GM18519 (cell line): ENCODE measurements at regions not wholly inside any gene's neighbourhood (a gene's known extent, or its start where the extent isn't known, plus 50 kb on each side); places are given as distances from the start of the nearest gene placed in this dataset.

ENCODE experiments used
- ATAC-seq: cut with Tn5 transposase; IDR thresholded peaks from one replicate; pipeline ENCODE4 v1.9.1; 2021; ENCODE audit warnings: mild to moderate bottlenecking, moderate library complexity; ENCODE audit not compliant: unreplicated experiment, low FRiP score

- ATAC-seq: no peak
These were observed 67.5 kb upstream of the SLC6A6 start for GRCh38 chr3:14334936-14335335.

DNA sequence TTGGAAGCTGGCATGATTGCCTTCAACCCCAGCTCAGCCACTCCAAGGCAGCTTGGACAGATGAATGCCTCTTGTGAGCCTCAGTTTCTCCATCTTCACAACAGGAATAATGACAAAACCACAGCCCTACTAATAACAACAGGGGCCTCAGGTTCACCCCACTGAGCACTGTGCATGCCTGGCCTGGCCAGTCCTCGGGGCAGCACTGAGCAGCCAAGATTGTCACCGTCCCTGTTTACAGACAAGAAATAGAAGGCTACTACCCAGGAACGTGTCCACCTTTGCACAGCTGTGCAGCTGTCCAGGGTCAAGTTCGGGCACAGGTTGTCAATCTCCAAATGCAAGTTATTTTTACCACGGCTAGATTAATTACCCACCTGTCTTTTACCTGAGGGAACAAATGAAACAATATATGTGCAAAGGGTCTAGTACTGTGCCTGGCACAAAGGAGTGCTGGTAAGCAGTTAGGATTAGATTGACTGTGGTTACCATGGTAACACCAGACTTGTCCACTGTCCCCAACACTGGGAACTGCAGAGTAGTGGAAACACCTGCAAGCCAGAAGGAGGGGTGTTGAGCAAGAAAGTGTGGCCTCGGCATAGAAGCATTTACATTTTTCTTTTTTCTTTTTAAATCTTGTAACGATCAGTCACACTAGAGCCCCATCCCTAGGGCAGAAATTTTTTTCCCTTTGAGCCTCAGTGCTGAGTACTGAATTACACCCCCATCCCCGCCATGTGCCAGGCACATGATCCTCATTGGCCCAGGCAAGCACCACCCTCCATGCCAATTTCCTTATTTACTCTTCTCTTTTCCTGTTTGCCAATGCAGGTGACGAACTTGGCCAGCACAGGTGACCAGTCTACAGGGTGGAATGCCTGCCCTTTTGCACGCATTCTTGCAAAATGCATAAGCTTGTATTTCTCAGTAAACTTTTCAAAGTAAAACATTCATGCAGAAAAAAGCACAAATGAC is 66.3 kb upstream of the SLC6A6 start:
- ATAC-seq: no peak

GRCh38 chr3:14336749-14337598 is 65.4 kb upstream of the SLC6A6 start:
- no peak for ATAC-seq

DNA sequence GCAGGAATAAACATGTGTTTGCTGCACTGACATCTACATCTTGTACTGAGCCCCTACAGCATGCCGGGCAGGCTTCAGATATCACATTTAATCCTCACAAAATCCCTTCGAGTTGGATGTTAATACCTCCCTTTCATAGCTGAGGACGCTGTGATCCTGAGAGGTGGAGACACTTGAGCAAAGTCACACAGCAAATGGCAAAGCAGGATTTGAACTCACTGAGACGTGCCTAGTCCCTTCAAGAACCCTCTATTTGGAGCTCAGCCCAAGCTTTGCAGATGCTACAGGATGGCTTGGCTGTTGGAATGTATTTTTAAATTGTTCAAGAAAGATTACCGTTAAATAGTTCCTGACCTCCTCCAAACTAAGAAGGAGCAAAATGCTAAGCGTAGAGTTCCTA is 64.6 kb upstream of the SLC6A6 start:
- no peak for ATAC-seq

DNA sequence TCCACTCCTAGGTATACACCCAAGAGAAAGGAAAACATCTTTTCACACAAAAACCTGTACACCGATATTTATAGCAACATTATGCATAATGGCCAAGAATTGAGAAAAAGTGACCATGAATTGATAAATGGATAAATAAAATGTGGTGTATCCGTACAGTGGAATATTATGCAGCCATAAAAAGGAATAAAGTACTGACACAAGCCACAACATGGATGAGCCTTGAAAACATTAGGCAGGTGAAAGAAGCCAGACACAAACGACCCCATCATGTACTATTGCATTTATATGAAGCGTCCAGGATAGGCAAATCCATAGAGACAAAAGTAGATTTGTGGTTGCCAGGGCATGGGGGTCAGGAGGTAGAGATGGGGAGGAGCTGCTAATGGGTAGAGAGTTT is 64.2 kb upstream of the SLC6A6 start:
- no peak for ATAC-seq

DNA sequence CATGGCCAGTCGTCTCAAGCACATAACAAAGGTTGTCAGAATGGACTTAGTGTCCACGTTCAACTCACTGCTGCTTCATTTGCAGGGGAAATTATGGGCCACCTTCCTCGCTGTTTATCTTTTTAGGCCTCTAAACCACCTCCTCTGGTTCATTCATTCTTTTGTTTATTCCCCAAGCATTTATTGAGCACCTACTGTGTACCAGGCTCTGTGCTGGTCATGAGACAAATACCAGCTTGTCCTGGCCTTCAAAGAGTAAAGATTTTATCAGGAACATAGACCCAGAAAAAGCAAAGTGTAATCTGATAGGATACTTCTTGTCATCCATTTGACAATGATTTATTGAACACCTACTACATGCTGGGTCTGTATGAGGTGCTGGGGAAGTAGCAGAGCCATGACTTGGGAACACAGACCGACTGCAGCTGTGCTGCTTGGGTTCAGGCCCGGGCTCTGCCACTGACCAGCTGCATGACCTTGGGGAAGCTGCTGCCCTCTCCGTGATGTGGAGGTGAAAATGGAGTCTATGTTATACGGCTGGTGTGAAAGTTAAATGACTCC is 63.4 kb upstream of the SLC6A6 start:
- no peak for ATAC-seq

GRCh38 chr3:14340960-14341708 is 61.3 kb upstream of the SLC6A6 start:
- no peak for ATAC-seq

- ATAC-seq: no peak
These were observed 58.9 kb upstream of the SLC6A6 start for GRCh38 chr3:14343338-14344112.

- no peak for ATAC-seq
These were observed 58.1 kb upstream of the SLC6A6 start for GRCh38 chr3:14344351-14344750.

DNA sequence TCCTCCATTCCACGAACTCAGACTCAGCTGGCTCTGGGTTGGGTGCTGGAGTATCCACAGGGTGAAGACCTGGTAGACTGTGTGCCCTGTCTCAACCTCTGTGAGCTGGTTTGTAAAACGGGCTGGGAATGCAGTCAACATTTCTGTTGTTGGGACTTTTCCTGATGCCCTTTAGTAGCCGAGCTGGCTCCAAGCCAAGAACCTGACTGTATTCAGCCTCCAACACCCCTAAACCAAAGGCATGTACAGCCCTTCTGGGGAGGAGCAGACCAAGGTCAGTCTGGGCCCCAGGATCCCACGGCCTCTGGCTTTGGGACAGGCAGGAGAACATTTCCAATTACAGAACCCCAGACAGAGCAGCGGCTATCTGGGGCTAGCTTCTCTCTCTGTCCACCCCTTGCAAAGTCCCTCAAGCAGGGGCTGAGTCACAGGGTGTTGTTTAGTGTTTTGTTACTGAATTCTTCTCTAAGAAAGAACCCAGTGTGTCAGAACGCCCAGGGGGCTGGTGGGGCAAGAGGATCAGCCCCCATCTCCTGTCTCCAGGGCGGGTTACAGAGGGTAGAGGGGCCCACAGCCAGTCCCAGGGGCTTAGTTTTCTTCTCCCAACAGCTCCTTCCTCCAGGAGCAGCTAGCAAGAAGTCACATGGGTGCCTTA is 56.8 kb upstream of the SLC6A6 start:
- no peak for ATAC-seq

DNA sequence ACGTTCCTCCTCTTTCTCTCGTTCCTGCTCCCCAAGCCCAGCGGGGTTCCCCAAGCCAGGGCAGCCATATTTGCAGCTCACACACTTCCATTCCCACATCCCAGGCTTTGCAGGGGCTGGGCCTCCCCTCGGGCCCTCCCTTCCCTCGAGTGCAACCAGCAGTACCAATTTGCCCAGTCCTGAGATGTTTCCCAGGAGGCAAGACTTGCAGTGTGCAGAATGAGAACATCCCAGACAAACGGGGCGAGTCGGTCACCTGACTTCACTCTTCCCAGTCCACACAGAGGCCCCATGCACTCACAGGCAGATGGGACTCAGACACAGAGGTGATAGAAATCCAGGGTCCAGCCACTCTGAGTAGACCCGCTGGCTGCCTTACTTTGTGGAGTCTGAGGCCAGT is 56.2 kb upstream of the SLC6A6 start:
- no peak for ATAC-seq

DNA sequence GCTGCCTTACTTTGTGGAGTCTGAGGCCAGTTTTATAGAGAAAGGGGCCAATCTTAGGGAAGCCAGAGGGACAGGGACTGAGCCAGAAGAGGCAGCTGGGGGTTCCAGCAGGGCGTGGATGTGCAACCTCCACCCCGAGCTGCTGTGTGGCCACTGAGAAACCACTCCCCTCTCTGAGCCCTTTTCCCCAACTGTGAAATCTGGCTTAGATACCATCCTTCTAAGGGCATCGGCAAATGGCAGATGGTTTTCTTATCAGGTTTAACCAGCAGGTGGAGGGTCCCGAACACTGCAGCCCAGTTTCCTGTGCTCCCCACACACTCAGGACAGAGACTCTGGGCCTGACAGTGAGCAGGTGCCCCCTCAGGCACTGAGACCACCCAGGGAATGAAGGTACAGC is 55.8 kb upstream of the SLC6A6 start:
- no peak for ATAC-seq

- ATAC-seq: no peak
These were observed 55.3 kb upstream of the SLC6A6 start for GRCh38 chr3:14347110-14347509.

DNA sequence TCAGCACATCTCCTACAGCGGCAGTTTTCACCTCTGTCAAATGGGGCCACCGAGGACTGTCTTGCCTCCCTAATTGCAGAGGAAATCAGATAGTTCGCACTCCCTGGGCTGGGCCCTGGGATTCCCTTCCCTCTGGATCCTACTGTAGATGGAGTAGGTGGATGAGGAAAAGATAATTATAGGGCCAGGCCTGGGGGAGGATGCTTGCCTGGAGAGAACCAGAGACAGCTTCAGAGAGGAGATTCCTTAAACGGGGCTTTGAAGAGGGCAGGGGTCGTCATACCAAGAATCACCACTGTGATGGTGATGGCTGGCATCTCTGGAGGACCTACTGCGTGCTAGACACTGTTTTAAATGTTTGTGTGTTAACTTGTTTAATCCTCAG is 50.8 kb upstream of the SLC6A6 start:
- no peak for ATAC-seq

DNA sequence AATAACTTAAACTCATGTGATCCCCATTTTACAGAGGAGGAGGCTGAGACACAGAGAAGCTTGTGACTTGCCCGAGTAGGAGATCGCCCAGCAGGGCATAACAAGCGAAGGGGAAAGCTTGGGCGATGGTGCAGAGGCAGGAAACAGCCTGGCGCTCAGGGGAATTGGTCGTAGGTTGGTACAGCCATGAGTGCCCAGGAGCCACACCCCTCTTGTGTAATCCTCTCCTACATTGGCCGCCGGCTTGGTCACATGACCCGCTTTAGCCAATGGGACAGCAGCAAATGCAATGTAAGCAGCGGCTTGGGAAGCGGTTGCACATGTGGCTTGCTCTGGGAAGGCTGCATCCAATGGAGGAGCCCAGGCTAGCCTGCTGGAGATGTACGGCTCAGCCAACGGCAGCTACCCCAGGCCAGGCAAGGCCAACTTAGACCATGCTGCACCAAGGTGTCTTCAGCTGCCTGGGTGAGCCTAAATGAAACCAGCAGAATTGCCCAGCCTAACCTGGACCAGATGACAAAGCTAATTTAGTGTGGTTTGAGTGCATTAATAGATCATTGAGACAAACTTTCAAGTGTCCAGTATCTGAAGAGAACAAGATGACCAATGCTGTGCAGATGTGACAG is 50.3 kb upstream of the SLC6A6 start:
- no peak for ATAC-seq
